ENCODE measurements at regions not wholly inside any gene's neighbourhood (a gene's known extent, or its start where the extent isn't known, plus 50 kb on each side); places are given as distances from the start of the nearest gene placed in this dataset.
"Not testable (repeated sequence)": the region's sequence is repeated elsewhere in the genome, so short reads cannot be mapped to it uniquely, and the experiment has no call there.

DNA sequence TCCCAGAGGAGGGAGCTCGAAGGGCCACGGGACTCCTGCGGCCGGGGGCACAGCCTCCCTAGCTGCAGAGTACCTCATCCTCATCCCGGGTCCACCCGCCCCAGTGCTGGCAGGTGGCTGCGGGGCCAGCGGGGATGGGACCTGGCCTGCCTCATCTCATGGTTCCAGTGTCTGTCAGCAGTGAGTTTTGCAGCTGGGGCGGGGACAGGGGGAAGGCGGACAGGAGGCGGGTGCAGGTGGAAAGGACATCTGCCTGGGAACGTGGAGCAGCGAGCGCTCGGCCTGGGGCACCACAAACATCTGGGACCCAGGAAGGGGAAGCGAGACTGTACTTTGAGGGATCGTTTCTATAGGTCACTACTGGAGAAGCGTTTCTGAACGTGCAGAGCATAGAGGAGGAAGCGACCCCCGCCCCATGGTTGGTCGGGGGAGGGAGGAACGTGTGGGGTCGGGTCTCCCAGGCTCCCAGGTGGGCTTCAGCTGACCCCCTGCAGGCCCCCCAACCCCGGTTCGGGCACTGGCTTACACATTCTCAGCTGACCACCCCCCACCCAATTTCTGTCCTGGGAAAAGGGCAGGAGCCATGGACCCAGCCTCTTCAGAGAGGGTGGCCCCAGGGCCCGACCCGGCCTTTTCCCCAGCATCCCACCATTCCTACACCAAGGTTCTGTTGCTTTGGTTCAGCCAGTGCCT, 56.5 kb upstream of the NOTCH1 start:
- no peak overlapping the region for H3K4me3 Mint-ChIP-seq
- H3K27me3 Mint-ChIP-seq (ENCODE audit: low read depth in 3 of 3) = peaks cover 0 to 3% (median 0%) of the 10 kb centered on the region in 3 donors
- no peaks in the 10 kb centered on the region for H3K36me3 Mint-ChIP-seq
- H3K4me1 Mint-ChIP-seq = peaks cover 15 to 18% of the 10 kb centered on the region in 2 donors
- H3K9me3 Mint-ChIP-seq = no peaks in the 10 kb centered on the region
- H3K27ac Mint-ChIP-seq = peak overlapping the region in 2 of 6 donors; percentile 28 to 49
- no peak for DNase-seq

DNA sequence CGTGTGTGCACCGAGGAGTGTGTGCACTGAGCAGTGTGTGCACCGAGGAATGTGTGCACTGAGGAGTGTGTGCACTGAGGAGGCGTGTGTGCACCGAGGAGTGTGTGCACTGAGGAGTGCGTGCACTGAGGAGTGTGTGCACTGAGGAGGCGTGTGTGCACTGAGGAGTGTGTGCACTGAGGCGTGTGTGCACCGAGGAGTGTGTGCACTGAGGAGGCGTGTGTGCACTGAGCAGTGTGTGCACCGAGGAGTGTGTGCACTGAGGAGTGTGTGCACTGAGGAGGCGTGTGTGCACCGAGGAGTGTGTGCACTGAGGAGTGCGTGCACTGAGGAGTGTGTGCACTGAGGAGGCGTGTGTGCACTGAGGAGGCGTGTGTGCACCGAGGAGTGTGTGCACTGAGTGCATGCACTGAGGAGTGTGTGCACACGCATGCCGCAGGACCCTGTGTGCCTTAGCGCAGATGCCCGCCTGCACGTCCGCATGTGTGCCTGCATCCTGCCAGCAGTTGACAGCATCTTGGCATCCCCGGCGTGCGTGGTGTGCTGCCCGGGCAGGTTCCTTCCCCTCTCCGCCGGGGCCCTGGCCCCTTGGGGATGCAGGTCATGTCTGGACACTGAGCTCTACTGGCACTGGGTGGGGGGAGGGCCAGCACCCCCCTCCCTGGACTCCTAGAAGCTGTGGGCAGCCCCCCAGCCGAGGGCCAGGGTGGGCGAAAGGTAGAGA, 55.6 kb upstream of the NOTCH1 start:
- H3K36me3 Mint-ChIP-seq; H3K9me3 Mint-ChIP-seq; H3K27me3 Mint-ChIP-seq (ENCODE audit: low read depth in 3 of 3); DNase-seq; H3K4me3 Mint-ChIP-seq: not testable (repeated sequence)
- Mint-ChIP-seq H3K27ac (peak overlapping the region in 2 of 6 donors; percentile 34 to 64), H3K4me1 (peaks cover 15 to 18% of the 10 kb centered on the region in 2 donors)

DNA sequence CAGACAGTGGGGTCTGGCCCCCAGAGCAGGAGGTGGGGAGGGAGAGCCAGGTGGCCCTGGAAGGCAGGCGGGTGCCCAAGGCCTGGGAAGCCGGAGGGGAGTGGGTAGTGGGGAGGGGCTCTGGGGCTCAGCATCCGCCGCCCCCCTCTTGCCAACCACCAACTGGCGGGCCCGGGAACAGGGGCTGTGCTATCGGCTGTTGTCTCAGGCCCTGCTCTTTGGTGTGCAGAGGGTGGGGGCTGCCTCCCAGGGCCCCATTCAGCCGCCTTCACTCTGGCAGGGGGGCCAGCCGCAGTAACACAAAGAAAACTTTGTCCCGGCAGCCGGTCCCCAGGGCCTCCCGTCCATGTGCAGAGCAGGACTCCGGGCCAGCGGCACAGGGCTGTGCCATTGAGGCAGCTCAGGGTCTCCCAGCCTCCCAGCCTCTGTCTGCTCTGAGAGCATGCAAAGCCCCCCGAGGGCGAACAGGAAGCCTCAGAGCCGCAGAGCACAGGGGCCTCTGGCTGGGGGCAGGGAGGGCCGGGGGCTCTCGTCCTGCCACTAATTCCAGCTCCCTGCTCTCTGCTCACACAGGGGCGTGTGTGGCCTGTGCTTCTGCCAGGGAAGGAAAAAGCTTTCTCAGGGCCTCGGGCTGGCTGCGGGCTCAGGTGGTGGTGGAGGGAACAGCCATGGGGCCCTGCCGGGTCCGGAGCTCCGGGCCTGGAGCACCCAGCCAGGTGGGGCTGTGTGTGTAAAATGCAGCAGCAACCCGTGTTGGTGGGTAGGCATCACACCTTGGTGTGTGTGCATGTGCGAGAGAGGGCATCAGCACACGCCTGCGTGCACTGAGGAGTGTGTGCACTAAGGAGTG, 54.2 kb upstream of the NOTCH1 start:
- peaks cover 0 to 3% (median 0%) of the 10 kb centered on the region in 3 donors for H3K27me3 Mint-ChIP-seq (ENCODE audit: low read depth in 3 of 3)
- H3K4me3 Mint-ChIP-seq = no peak overlapping the region
- H3K36me3 Mint-ChIP-seq = no peaks in the 10 kb centered on the region
- peaks cover 15 to 16% of the 10 kb centered on the region in 2 donors for H3K4me1 Mint-ChIP-seq
- DNase-seq = no peak
- H3K9me3 Mint-ChIP-seq = no peaks in the 10 kb centered on the region
- H3K27ac Mint-ChIP-seq = no peak overlapping the region

DNA sequence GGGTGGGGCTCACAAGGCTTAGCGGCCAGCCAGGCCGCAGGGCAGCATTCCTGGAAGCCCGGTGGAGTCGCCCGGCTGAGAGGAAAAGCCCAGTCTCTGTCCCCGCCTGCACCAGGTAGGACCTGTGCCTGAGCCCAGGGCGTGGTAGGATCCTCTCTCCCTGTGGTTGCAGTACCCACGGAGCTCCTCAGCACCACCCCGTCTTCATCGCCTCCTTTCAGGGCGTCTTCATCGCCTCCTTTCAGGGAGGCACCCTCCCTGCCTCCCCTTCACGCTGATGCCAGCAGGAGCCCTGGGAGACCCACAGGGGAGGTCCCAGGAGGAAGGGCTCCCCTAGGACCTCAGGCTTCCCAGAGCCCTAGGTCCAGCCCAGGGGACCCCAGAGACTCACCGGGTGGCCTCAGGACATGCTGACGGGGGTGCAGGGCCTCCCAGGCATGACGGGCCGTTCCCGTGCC, 53.3 kb upstream of the NOTCH1 start:
- Mint-ChIP-seq H3K4me1 (peaks cover 12% of the 10 kb centered on the region in 2 donors), H3K27me3 (ENCODE audit: low read depth in 3 of 3) (peaks cover 0 to 3% (median 0%) of the 10 kb centered on the region in 3 donors), H3K9me3 (no peaks in the 10 kb centered on the region), H3K4me3 (no peak overlapping the region), H3K36me3 (no peaks in the 10 kb centered on the region), H3K27ac (no peak overlapping the region)
- DNase-seq = no peak

DNA sequence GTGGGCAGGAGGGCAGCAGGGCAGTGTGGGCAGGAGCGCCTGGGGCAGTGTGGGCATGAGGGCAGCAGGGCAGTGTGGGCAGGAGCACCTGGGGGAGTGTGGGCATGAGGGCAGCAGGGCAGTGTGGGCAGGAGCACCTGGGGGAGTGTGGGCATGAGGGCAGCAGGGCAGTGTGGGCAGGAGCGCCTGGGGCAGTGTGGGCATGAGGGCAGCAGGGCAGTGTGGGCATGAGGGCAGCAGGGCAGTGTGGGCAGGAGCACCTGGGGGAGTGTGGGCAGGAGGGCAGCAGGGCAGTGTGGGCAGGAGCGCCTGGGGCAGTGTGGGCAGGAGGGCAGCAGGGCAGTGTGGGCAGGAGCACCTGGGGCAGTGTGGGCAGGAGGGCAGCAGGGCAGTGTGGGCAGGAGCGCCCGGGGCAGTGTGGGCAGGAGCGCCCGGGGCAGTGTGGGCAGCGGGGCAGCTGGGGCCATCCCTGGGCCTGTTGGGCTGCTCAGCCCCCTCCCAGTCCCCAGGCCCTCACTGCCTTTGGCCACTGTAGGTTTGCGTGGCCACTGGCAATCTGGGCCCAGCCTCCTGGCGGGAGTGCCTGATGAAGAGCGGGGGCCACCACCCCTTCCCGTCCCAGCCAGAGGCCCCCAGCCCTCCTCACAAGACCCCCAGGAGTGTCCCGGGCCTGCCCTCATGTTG, 52.7 kb upstream of the NOTCH1 start:
- not testable (repeated sequence) for H3K36me3 Mint-ChIP-seq; H3K27ac Mint-ChIP-seq; H3K4me3 Mint-ChIP-seq; H3K9me3 Mint-ChIP-seq; H3K4me1 Mint-ChIP-seq; DNase-seq; H3K27me3 Mint-ChIP-seq (ENCODE audit: low read depth in 3 of 3)

DNA sequence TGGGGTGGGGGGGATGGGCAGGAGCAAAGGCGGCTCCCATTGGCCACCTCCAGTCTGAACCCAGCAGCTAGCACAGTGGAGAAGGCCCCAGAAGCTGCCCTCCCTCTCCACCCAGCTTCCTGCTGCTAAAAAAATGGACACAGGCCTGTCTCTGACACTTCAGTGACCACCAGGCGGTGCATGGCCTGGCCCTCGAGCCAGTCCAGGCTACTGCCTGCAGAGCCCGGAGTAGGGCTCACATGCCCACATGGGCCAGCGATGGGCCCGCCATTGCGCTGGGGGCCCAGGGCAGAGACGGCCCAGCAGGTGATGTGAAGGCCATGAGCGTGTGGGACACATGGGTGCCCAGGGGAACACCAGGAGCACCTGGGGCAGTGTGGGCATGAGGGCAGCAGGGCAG, 52.1 kb upstream of the NOTCH1 start:
- no peak for DNase-seq
- Mint-ChIP-seq H3K36me3 (no peaks in the 10 kb centered on the region), H3K27me3 (ENCODE audit: low read depth in 3 of 3) (peaks cover 0 to 2% (median 0%) of the 10 kb centered on the region in 3 donors), H3K4me3 (no peak overlapping the region), H3K27ac (no peak overlapping the region), H3K4me1 (peaks cover 4 to 6% of the 10 kb centered on the region in 2 donors), H3K9me3 (no peaks in the 10 kb centered on the region)

DNA sequence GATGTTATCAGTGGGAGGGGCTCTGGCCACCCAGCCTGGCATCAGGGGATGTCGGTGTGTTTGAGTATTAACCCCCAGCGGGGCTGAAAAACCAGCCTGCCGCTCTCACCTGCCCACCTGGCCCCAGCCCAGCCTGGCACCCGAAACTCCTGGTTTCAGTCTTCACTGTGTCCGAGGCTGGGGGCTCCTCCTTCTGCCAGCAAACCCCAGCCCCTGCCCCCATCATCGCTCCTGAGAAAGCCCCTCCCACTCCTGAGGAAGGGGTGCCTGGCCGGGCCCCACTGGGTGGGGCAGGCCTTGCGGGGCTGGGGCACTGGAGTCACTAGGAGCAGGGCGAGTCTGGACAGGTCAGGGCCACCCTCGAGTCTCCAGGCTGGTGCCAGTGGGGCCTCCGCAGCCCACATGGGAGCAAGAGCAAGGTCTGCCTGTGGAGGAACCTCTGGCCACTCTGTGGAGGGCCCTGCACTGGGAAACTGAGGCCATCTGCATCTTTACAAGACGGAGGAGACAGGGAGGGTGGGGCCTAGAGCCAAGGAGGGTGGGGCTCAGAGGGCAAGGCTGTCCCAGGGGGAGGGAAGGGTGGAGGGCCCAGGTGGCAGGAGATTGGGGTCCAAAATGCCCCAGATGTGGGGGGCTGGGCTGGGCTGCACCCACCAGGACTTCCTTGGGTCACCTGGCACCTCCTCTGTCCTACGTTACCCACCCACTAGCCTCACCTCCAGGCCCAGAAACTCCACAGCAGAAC, 51.5 kb upstream of the NOTCH1 start:
- DNase-seq = no peak
- no peaks in the 10 kb centered on the region for H3K9me3 Mint-ChIP-seq
- H3K4me1 Mint-ChIP-seq = peaks cover 4 to 6% of the 10 kb centered on the region in 2 donors
- H3K4me3 Mint-ChIP-seq = no peak overlapping the region
- no peaks in the 10 kb centered on the region for H3K36me3 Mint-ChIP-seq
- no peak overlapping the region for H3K27ac Mint-ChIP-seq
- H3K27me3 Mint-ChIP-seq (ENCODE audit: low read depth in 3 of 3) = peaks cover 0 to 2% (median 0%) of the 10 kb centered on the region in 3 donors

DNA sequence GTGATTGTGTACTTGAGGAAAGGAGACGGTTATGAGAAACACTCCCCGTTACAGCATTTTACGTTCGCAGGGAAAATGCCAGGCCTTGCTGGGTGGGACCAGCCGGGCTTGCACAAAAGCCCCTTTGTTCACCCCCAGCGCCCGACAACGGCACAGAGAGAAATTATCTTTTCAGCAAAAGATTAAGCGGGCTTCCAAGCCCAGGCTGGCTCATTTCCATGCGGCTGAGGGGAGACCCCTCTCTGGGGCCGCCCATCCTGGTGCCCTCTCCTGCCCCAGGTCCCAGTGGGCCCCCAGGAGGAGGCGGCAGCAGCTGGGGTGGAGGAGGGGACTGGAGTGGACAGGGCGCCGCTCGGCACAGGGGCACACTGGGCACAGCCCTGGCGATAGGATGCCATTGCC, 50.8 kb upstream of the NOTCH1 start:
- Mint-ChIP-seq H3K36me3 (no peaks in the 10 kb centered on the region), H3K4me1 (peaks cover 4 to 6% of the 10 kb centered on the region in 2 donors)

DNA sequence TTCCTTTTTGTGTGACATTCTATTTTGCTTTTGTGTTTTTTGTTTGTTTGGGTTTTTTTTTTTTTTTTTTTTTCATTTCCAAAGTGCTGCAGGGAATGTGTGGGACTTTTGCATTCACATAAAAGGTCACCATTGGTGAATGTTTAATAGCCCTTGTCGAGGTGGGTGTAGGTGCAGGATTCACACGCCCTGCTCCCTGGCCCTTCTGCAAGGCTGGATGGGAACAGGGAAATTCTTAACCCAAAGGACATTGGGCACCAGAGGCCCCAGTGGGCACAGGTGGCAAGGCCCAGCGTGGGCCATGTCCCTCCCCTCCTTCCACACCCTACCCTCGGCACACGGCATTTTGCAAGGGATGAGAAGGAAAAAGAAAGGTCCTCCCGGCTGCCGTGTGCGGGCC, 50.4 kb upstream of the NOTCH1 start:
- no peak overlapping the region for H3K27ac Mint-ChIP-seq
- H3K9me3 Mint-ChIP-seq = no peaks in the 10 kb centered on the region
- peaks cover 4 to 6% of the 10 kb centered on the region in 2 donors for H3K4me1 Mint-ChIP-seq
- DNase-seq = no peak
- no peaks in the 10 kb centered on the region for H3K36me3 Mint-ChIP-seq
- H3K27me3 Mint-ChIP-seq (ENCODE audit: low read depth in 3 of 3) = peaks cover 0 to 2% (median 0%) of the 10 kb centered on the region in 3 donors
- H3K4me3 Mint-ChIP-seq = no peak overlapping the region

More for the DNA sequence above, 50.8 kb upstream of the NOTCH1 start:
- Mint-ChIP-seq H3K27ac (no peak overlapping the region), H3K27me3 (ENCODE audit: low read depth in 3 of 3) (peaks cover 0 to 2% (median 0%) of the 10 kb centered on the region in 3 donors), H3K4me3 (no peak overlapping the region), H3K9me3 (no peaks in the 10 kb centered on the region)
- DNase-seq = no peak

DNA sequence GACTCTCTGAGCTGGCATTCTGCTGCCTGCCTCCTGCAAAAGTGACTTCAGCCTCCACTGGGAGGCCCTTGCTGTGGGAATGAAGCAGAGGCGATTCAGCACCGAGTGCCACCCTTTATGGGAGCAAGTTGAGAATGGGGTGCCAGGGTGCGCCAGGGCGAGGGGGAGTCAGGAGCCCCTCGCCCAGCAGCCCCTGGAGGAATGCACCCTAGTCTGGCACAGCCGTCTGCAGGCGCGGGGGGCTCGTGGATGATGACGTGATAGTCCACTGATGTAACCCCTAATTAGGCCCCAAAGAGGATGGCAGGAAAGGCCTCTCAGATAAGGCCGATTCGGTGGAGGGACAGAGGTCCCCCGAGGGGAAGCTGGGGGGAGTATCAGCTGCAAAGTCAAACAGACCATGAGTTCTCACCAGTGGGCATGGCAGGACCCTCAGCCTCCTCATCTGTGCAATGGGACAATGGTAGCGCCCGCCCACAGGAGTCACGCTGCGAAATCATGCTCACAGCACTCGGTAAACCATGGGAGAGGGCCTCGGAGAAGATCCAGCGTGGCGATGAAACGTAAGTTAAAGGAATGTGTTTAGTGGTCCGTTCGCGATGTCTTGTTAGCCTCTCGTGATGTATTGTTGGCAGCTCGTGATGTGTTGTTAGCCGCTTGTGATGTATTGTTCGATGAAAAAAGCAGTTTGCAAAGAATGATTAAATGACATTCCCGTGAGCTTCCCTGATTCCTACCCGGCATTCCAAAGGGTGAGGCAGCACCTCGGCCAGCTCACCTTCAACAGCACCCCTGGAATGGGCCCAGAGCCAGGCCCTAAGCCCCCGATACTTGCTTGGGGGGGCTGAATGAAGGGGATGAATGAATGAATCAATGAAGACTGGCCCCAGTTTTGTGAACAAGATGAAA, 49.7 kb upstream of the NOTCH1 start:
- H3K4me1 Mint-ChIP-seq = no peaks in the 10 kb centered on the region
- H3K9me3 Mint-ChIP-seq = no peaks in the 10 kb centered on the region
- H3K36me3 Mint-ChIP-seq = no peaks in the 10 kb centered on the region
- H3K27ac Mint-ChIP-seq = no peak overlapping the region
- no peak for DNase-seq
- peaks cover 0 to 2% (median 0%) of the 10 kb centered on the region in 3 donors for H3K27me3 Mint-ChIP-seq (ENCODE audit: low read depth in 3 of 3)
- no peak overlapping the region for H3K4me3 Mint-ChIP-seq
